Left ventricle myocardium inferior (tissue), 1 donor: ENCODE measurements at regions not wholly inside any gene's neighbourhood (a gene's known extent, or its start where the extent isn't known, plus 50 kb on each side); places are given as distances from the start of the nearest gene placed in this dataset.
"Not testable (repeated sequence)": the region's sequence is repeated elsewhere in the genome, so short reads cannot be mapped to it uniquely, and the experiment has no call there.

ENCODE experiments used
- DNase-seq: peaks from one replicate; pipeline ENCODE4 v3.0.0-alpha.2; 2020
- H3K27ac ChIP-seq: fragments of 200-600 bp; replicated peaks from 2 replicates; pipeline ENCODE4 v1.8.0; 2021
- H3K27me3 ChIP-seq: fragments of 200-600 bp; 2 replicates; pipeline ENCODE4 v1.8.0; 2021; ENCODE audit warnings: low read depth
- H3K36me3 ChIP-seq: fragments of 200-600 bp; 2 replicates; pipeline ENCODE4 v1.8.0; 2021
- H3K4me1 ChIP-seq: fragments of 200-600 bp; 2 replicates; pipeline ENCODE4 v1.8.0; 2021
- H3K4me3 ChIP-seq: fragments of 200-600 bp; 2 replicates; pipeline ENCODE4 v1.8.0; 2021; ENCODE audit warnings: mild to moderate bottlenecking, moderate library complexity
- H3K9me3 ChIP-seq: fragments of 200-600 bp; replicated peaks from 2 replicates; pipeline ENCODE4 v1.8.0; 2021
- intact Hi-C: fragments of 100-400 bp; cut with micrococcal nuclease; formaldehyde crosslinking; loops from one replicate; pipeline ENCODE4 v1.11.0; 2022
- TF ChIP-seq, protein P1 (sequence below): fragments of 200-600 bp; IDR thresholded peaks from 2 replicates; pipeline ENCODE4 v1.8.0; 2021; ENCODE audit warnings: antibody characterized with exemption, mild to moderate bottlenecking, borderline replicate concordance
- donor health status: DM: no; HTN: yes; CAD: no; lungs with severe emphysema.

DNA sequence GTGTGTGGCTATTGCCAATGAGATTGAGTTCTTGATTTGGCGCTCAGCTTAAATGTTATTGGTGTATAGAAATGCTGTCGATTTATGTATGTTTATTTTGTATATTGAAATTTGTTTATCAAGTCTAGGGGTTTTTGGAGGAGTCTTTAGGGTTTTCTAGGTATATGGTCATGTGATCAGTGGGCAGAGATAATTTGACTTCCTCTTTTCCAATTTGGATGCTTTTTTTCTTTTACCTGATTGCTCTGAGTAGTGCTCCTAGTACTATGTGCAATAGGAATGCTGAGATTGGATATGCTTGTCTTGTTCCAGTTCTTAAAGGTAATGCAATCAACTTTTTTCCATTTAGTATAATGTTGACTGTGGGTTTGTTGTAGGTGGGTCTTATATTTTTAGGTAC, 99.8 kb upstream of the PMCH start:
- peaks cover 29% of the 10 kb centered on the region for H3K9me3 ChIP-seq
- intact Hi-C loops, result no loop called here
- TF ChIP-seq, protein P1, sequence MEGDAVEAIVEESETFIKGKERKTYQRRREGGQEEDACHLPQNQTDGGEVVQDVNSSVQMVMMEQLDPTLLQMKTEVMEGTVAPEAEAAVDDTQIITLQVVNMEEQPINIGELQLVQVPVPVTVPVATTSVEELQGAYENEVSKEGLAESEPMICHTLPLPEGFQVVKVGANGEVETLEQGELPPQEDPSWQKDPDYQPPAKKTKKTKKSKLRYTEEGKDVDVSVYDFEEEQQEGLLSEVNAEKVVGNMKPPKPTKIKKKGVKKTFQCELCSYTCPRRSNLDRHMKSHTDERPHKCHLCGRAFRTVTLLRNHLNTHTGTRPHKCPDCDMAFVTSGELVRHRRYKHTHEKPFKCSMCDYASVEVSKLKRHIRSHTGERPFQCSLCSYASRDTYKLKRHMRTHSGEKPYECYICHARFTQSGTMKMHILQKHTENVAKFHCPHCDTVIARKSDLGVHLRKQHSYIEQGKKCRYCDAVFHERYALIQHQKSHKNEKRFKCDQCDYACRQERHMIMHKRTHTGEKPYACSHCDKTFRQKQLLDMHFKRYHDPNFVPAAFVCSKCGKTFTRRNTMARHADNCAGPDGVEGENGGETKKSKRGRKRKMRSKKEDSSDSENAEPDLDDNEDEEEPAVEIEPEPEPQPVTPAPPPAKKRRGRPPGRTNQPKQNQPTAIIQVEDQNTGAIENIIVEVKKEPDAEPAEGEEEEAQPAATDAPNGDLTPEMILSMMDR, result no peak
- H3K4me3 ChIP-seq, result no peak overlapping the region
- H3K4me1 ChIP-seq, result no peaks in the 10 kb centered on the region
- H3K27me3 ChIP-seq, result no peaks in the 10 kb centered on the region
- H3K27ac ChIP-seq, result no peak overlapping the region
- no peaks in the 10 kb centered on the region for H3K36me3 ChIP-seq
- DNase-seq, result no peak

DNA sequence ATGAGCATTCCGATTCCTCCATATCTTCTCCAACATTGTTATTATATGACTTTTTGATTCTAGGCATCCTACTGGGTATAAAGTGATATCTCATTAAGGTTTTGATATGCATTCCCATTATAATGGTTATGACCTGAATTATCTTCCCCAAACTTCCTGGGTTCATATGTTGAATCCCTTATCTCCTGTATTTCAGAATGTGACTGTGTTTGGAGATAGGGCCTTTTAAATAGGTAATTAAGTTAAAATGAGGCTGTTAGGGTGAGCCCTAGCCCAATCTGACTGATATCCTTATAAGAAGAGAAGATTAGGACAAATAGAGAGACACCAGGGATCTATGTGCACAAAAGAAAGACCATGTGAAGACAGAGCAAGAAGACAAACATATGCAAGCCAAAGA, 96.9 kb upstream of the PMCH start:
- no peak for DNase-seq
- H3K4me1 ChIP-seq, result no peaks in the 10 kb centered on the region
- TF ChIP-seq, protein P1, result no peak
- H3K4me3 ChIP-seq, result no peak overlapping the region
- peaks cover 4% of the 10 kb centered on the region for H3K9me3 ChIP-seq
- no peaks in the 10 kb centered on the region for H3K36me3 ChIP-seq
- intact Hi-C loops, result no loop called here
- H3K27me3 ChIP-seq, result no peaks in the 10 kb centered on the region
- H3K27ac ChIP-seq, result no peak overlapping the region

DNA sequence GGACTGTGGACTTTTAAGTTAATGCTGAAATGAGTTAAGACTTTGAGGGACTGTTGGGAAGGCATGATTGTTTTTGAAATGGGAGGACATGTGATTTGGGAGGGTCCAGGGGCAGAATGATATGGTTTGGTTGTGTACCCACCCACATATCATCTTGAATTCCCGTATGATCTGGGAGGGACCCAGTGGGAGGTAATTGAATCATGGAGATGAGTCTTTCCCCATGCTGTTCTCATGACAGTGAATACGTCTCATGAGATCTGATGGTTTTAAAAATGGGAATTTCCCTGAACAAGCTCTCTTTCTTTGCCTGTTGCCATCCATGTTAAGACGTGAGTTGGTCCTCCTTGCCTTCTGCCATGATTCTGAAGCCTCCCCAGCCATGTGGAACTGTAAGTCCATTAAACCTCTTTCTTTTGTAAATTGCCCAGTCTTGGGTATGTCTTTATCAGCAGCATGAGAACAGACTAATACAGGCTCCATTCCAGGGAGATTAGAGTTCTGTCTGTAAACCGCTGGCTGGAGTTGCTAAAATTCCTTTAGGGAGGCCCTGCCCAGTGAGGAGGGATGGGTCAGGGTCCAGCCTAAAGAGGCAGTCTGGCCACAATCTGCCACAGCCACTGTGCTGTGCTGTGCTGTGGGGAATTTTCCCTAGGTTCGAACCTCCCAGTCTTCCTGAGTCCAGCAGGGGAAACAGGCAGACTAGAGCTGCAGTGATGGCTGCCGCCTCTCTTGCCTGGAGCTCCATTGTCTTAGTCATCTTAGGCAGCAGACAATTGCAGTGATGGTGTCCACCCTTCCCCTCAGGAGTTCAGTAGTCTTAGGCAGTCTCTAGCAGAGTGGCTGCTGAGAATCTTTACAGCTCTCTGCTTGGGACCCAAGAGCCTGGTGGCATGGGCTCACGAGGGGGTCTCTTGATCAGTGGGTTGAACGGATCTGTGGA, 94.1 kb upstream of the PMCH start:
- H3K27me3 ChIP-seq, H3K36me3 ChIP-seq, H3K4me1 ChIP-seq, H3K27ac ChIP-seq, H3K4me3 ChIP-seq, intact Hi-C loops, DNase-seq: not testable (repeated sequence)
- H3K9me3 ChIP-seq, result peaks cover 17% of the 10 kb centered on the region

DNA sequence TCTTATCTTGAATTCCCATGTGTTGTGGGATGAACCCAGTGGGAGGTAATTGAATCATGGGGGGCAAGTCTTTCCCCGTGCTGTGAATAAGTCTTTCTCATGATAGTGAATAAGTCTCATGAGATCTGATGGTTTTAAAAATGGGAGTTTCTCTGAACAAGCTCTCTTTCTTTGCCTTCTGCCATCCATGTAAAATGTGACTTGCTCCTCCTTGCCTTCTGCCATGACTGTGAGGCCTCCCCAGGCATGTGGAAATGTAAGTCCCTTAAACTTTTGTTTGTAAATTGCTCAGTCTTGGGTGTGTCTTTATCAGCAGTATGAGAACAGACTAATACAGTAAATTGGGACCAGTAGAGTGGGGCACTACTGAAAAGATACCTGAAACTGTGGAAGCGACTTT, 92.1 kb upstream of the PMCH start:
- H3K4me3 ChIP-seq, H3K4me1 ChIP-seq, H3K27ac ChIP-seq, H3K36me3 ChIP-seq, intact Hi-C loops, H3K27me3 ChIP-seq, DNase-seq: not testable (repeated sequence)
- peaks cover 20% of the 10 kb centered on the region for H3K9me3 ChIP-seq

DNA sequence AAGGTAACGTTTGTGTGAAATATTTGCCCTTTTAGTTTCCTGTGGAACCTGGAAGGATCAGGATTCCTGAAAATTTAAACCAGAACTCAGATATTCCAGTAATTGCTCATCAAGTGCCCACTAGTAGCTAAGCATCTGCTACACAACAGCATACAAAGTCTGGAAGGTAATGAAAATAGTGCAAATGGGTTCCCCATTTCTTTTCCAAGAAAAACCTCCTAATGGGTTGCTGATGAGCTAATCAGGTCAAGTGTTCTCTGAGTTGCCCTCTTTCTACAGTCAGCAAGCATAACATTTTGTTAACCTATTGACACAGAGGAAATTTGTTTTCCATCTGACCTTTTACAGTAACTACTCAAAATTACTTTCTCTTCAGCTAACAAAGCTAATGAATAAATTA, 83.6 kb upstream of the PMCH start:
- H3K27me3 ChIP-seq, result no peaks in the 10 kb centered on the region
- TF ChIP-seq, protein P1, result no peak
- no peak for DNase-seq
- no peaks in the 10 kb centered on the region for H3K4me1 ChIP-seq
- H3K9me3 ChIP-seq, result peaks cover 10% of the 10 kb centered on the region
- H3K36me3 ChIP-seq, result no peaks in the 10 kb centered on the region
- H3K27ac ChIP-seq, result no peak overlapping the region
- no peak overlapping the region for H3K4me3 ChIP-seq
- intact Hi-C loops, result no loop called here

DNA sequence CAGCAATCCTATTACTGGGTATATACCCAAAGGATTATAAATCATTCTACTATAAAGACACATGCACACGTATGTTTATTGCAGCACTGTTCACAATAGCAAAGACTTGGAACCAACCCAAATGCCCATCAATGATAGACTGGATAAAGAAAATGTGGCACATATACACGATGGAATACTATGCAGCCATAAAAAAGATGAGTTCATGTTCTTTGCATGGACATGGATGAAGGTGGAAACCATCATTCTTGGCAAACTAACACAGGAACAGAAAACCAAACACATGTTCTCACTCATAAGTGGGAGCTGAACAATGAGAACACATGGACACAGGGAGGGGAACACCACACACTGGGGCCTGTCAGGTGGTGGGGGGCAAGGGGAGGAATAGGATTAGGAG, 58.1 kb upstream of the PMCH start:
- H3K36me3 ChIP-seq, intact Hi-C loops, H3K27ac ChIP-seq, H3K27me3 ChIP-seq, DNase-seq, H3K4me3 ChIP-seq, H3K4me1 ChIP-seq: not testable (repeated sequence)
- peaks cover 21% of the 10 kb centered on the region for H3K9me3 ChIP-seq

DNA sequence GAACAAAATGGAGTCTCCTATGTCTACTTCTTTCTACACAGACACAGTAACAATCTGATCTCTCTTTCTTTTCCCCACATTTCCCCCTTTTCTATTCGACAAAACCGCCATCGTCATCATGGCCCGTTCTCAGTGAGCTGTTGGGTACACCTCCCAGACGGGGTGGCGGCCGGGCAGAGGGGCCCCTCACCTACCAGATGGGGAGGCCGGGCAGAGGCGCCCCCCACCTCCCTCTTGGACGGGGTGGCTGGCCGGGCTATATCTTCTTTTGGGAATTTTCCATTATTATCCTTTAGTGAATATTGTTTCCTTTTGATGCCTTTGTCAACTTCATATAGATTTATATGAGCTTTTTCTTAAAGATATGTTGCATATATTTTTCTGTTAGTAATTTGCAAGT, 53.4 kb upstream of the PMCH start:
- H3K27me3 ChIP-seq, intact Hi-C loops, DNase-seq, H3K4me1 ChIP-seq, H3K27ac ChIP-seq, H3K36me3 ChIP-seq, H3K4me3 ChIP-seq: not testable (repeated sequence)
- H3K9me3 ChIP-seq, result peaks cover 10% of the 10 kb centered on the region
